OCI-LY1 (cell line): ENCODE measurements at regions not wholly inside any gene's neighbourhood (a gene's known extent, or its start where the extent isn't known, plus 50 kb on each side); places are given as distances from the start of the nearest gene placed in this dataset.

ENCODE experiments used
- H2AFZ ChIP-seq: fragments of 200-600 bp; sonication (generic), shearing (Covaris generic); 2 replicates; pipeline ENCODE4 v1.6.0; 2014; ENCODE audit warnings: antibody characterized with exemption, mild to moderate bottlenecking, low read length
- H3F3A ChIP-seq: fragments of 200-600 bp; sonication (generic), shearing (Covaris generic); 2 replicates; pipeline ENCODE4 v1.6.0; 2014; ENCODE audit warnings: mild to moderate bottlenecking, antibody characterized with exemption, low read length, moderate library complexity; ENCODE audit not compliant: insufficient read depth
- H3K27ac ChIP-seq: fragments of 200-600 bp; sonication (generic); 2 replicates; pipeline ENCODE4 v1.5.1; 2014; ENCODE audit warnings: low read length, mixed run types, mild to moderate bottlenecking, low read depth; ENCODE audit not compliant: poor library complexity, severe bottlenecking
- H3K27me3 ChIP-seq: fragments of 200-600 bp; sonication (generic); 2 replicates; pipeline ENCODE4 v1.6.0; 2014; ENCODE audit warnings: antibody characterized with exemption, mild to moderate bottlenecking, low read length, moderate library complexity; ENCODE audit not compliant: insufficient read depth
- H3K36me3 ChIP-seq: fragments of 200-600 bp; sonication (generic); 2 replicates; pipeline ENCODE4 v1.6.1; 2014; ENCODE audit warnings: mild to moderate bottlenecking, antibody characterized with exemption, low read length, moderate library complexity, mixed read lengths; ENCODE audit not compliant: insufficient read depth
- H3K4me1 ChIP-seq: fragments of 200-600 bp; sonication (generic); 2 replicates; pipeline ENCODE4 v1.5.1; 2014; ENCODE audit warnings: mild to moderate bottlenecking, low read length, moderate library complexity; ENCODE audit not compliant: insufficient read depth, severe bottlenecking
- H3K4me2 ChIP-seq: fragments of 200-600 bp; sonication (generic), shearing (Covaris generic); 2 replicates; pipeline ENCODE4 v1.6.1; 2014; ENCODE audit warnings: low read length
- H3K4me3 ChIP-seq: fragments of 200-600 bp; sonication (generic); 2 replicates; pipeline ENCODE4 v1.5.1; 2014; ENCODE audit warnings: low read length, low read depth, mild to moderate bottlenecking, mixed read lengths; ENCODE audit not compliant: poor library complexity, severe bottlenecking
- H3K79me2 ChIP-seq: fragments of 200-600 bp; shearing (Covaris generic); 2 replicates; pipeline ENCODE4 v1.6.1; 2016; ENCODE audit warnings: mixed run types, low read length, mixed read lengths; ENCODE audit not compliant: insufficient read depth
- H3K9ac ChIP-seq: fragments of 200-600 bp; sonication (generic), shearing (Covaris generic); 2 replicates; pipeline ENCODE4 v1.6.1; 2014; ENCODE audit warnings: mild to moderate bottlenecking, low read length, mixed read lengths
- H3K9me2 ChIP-seq: fragments of 200-600 bp; sonication (generic), shearing (Covaris generic); 2 replicates; pipeline ENCODE4 v1.6.1; 2014; ENCODE audit warnings: low read depth, mild to moderate bottlenecking, low read length, mixed read lengths
- H3K9me3 ChIP-seq: fragments of 200-600 bp; shearing (Covaris generic); 2 replicates; pipeline ENCODE4 v1.6.1; 2014; ENCODE audit warnings: low read length, mixed read lengths
- H4K20me1 ChIP-seq: fragments of 200-600 bp; sonication (generic), shearing (Covaris generic); 2 replicates; pipeline ENCODE4 v1.6.0; 2016; ENCODE audit warnings: mild to moderate bottlenecking, low read length; ENCODE audit not compliant: insufficient read depth
- EZH2 ChIP-seq: fragments of 200-600 bp; sonication (generic), shearing (Covaris generic); IDR thresholded peaks from 2 replicates; pipeline ENCODE4 v1.8.0; 2017; ENCODE audit warnings: borderline replicate concordance, mixed run types, mild to moderate bottlenecking, antibody characterized with exemption, low read length, moderate library complexity, mixed read lengths
- TF ChIP-seq, protein P1 (sequence below): fragments of 200-600 bp; sonication (generic), shearing (Covaris generic); IDR thresholded peaks from 2 replicates; pipeline ENCODE4 v1.5.1; 2017; ENCODE audit warnings: mild to moderate bottlenecking, antibody characterized with exemption, low read length, moderate library complexity, mixed read lengths

DNA sequence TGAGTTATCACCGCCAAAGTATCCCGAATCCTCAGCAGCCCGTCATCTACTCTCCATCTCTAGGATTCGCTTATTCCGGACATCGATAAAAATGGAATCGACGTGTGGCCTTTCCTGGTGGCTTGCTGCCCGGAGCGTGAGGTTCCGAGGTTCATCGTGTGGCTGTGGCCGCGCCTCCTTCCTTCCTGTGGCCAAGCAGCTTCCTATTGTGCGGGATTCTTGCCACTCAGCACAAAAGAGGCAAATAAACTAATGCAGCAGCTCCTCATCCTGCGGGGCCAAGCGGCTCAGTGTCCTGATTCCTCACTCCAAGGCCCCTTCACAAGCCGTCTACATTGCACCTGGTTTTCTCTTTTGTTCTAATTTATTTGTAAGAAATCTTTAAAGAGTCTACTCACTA lies 800.9 kb downstream of the CDH9 start:
- Histone ChIP-seq H3K36me3 (no peaks in the 10 kb centered on the region), H2AFZ (no peak overlapping the region), H3K27ac (no peak overlapping the region), H3K4me1 (no peaks in the 10 kb centered on the region), H3K4me2 (no peak overlapping the region), H3F3A (no peaks in the 10 kb centered on the region), H3K9ac (no peak overlapping the region), H3K79me2 (no peaks in the 10 kb centered on the region), H3K4me3 (no peak overlapping the region), H4K20me1 (no peaks in the 10 kb centered on the region), H3K27me3 (no peaks in the 10 kb centered on the region), H3K9me2 (no peaks in the 10 kb centered on the region), H3K9me3 (no peaks in the 10 kb centered on the region)
- TF ChIP-seq, protein P1, sequence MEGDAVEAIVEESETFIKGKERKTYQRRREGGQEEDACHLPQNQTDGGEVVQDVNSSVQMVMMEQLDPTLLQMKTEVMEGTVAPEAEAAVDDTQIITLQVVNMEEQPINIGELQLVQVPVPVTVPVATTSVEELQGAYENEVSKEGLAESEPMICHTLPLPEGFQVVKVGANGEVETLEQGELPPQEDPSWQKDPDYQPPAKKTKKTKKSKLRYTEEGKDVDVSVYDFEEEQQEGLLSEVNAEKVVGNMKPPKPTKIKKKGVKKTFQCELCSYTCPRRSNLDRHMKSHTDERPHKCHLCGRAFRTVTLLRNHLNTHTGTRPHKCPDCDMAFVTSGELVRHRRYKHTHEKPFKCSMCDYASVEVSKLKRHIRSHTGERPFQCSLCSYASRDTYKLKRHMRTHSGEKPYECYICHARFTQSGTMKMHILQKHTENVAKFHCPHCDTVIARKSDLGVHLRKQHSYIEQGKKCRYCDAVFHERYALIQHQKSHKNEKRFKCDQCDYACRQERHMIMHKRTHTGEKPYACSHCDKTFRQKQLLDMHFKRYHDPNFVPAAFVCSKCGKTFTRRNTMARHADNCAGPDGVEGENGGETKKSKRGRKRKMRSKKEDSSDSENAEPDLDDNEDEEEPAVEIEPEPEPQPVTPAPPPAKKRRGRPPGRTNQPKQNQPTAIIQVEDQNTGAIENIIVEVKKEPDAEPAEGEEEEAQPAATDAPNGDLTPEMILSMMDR, result no peak
- TF ChIP-seq EZH2, result no peak

DNA sequence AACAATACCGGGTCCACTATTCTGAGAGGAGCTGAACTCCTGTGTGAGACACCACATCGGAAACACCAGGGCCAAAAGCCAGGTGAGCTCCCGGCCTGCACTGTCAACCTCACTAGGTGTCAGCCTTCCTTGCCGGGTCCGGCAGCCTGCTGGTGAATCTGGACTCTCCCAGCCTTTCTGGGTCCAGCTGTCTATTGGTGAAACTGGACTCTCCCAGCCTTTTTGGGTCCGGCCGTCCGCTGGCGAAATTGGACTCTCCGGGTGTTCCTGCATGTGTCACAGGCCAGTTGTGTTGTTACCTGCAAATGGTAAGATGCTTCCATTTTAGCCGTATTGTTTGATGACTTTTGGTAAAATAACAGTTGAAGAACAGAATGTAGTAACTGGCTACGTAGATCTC lies 801.5 kb downstream of the CDH9 start:
- no peak overlapping the region for H3K4me2 ChIP-seq
- no peak overlapping the region for H3K9ac ChIP-seq
- H3K27ac ChIP-seq, result no peak overlapping the region
- no peaks in the 10 kb centered on the region for H3K79me2 ChIP-seq
- H3K27me3 ChIP-seq, result no peaks in the 10 kb centered on the region
- no peaks in the 10 kb centered on the region for H3K9me3 ChIP-seq
- H3F3A ChIP-seq, result no peaks in the 10 kb centered on the region
- no peaks in the 10 kb centered on the region for H3K9me2 ChIP-seq
- H3K4me1 ChIP-seq, result no peaks in the 10 kb centered on the region
- H2AFZ ChIP-seq, result no peak overlapping the region
- no peaks in the 10 kb centered on the region for H4K20me1 ChIP-seq
- TF ChIP-seq, protein P1, result no peak
- TF ChIP-seq EZH2, result no peak
- H3K36me3 ChIP-seq, result no peaks in the 10 kb centered on the region
- no peak overlapping the region for H3K4me3 ChIP-seq

DNA sequence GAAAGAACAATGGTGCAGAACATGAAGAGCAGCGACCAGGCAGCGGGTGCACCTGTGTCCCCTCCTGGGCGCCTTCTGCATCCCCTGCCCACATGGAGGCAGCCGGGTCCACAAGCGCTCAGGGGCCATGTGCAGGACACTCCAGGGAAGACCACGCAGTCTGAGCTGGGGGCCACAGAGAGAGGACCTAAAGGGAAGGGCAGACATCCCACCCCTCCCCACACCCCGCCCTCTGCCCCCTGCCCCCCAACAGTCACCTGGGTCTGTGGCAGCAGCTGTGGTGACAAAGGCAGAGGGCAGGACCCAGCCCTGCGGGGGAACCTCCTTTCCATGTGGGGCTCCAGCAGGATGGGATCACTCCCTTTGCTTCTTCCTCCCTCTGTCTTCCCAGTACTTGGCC lies 805.7 kb downstream of the CDH9 start:
- Histone ChIP-seq H4K20me1 (no peaks in the 10 kb centered on the region), H2AFZ (no peak overlapping the region), H3K9ac (no peak overlapping the region), H3K79me2 (no peaks in the 10 kb centered on the region), H3K9me3 (no peaks in the 10 kb centered on the region), H3F3A (no peaks in the 10 kb centered on the region), H3K9me2 (no peaks in the 10 kb centered on the region), H3K4me2 (no peak overlapping the region), H3K4me3 (no peak overlapping the region), H3K27ac (no peak overlapping the region), H3K27me3 (no peaks in the 10 kb centered on the region), H3K36me3 (no peaks in the 10 kb centered on the region), H3K4me1 (no peaks in the 10 kb centered on the region)
- no peak for TF ChIP-seq EZH2
- TF ChIP-seq, protein P1, result no peak
